HL-60 (cell line): ENCODE measurements at regions not wholly inside any gene's neighbourhood (a gene's known extent, or its start where the extent isn't known, plus 50 kb on each side); places are given as distances from the start of the nearest gene placed in this dataset.

Experiments used
- CTCF ChIP-seq: IDR thresholded peaks from one replicate; pipeline ENCODE4 v1.5.1; 2011; ENCODE audit warnings: low read length, control low read depth, inconsistent platforms; ENCODE audit not compliant: insufficient read depth
- POLR2AphosphoS5 ChIP-seq: IDR thresholded peaks from 2 replicates; pipeline ENCODE4 v1.6.1; 2012; ENCODE audit warnings: low read depth

GRCh38 chr21:34280959-34281358, 82.8 kb upstream of the KCNE2 start:
- no peak for TF ChIP-seq CTCF
- TF ChIP-seq POLR2AphosphoS5 = no peak
